KG1 (cell line): ENCODE measurements at regions not wholly inside any gene's neighbourhood (a gene's known extent, or its start where the extent isn't known, plus 50 kb on each side); places are given as distances from the start of the nearest gene placed in this dataset.
A peak's percentile ranks its signal among the peaks of the same experiment; 100 is the strongest.
"Not testable (repeated sequence)": the region's sequence is repeated elsewhere in the genome, so short reads cannot be mapped to it uniquely, and the experiment has no call there.

Experiments
- DNase-seq: peaks from one replicate; lab custom pipeline; 2025; lab: John Stamatoyannopoulos, UW

DNA sequence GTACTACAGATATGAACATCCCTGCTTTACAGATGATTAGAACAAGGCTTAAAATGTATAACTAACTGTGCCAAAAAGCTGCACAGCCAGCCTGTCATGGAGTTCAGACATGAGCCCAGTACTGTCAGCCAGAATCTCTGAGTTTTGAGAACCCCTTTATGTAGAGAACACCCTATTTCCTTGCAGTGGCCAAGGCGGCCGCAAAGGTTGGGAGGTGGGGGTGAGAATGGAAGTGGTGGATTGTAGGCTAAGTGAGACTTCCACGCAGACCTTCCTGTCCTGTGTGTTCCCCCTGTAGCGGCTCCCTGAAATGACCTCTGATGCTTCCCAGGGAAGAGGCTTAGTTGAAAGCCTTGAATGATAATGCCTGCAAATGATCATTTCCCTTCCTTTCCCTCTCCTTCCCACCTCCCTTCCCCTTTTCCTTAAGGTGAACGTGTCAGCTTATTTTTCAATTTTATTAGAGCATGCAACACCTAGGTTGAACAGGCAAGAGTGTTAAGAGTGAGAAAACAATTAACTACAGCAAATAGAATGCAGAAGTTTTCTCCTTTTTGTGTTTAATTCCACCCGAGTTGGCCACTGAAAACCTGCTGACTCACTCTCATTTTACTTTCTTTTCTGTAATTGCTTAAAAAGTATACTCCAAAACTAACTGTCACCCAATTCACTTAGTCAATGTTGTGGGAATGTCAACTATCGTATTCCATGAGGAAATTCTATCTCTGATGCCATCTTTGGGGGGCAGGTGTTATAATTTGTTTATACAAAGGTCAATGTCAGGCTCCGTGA, 167.0 kb upstream of the EDNRB start:
- no peak for DNase-seq

DNA sequence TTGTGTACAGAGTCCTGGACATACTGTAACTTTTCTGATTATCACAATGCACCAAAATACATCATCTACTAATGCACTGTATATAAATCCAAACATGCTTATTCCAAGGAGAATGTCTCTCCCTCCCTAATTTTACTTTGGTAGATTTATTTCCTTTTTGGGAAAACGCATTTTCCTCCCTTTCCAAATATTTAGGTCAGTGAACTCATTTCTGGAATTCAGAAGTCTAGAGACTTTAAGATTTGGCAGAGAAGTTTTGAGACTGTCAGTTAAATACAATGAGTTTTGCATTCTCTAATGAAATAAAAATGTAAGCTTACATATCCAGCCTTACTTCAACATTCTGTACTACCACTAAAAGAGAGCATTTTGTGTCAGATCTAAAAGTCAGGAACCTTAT, 165.8 kb upstream of the EDNRB start:
- no peak for DNase-seq

DNA sequence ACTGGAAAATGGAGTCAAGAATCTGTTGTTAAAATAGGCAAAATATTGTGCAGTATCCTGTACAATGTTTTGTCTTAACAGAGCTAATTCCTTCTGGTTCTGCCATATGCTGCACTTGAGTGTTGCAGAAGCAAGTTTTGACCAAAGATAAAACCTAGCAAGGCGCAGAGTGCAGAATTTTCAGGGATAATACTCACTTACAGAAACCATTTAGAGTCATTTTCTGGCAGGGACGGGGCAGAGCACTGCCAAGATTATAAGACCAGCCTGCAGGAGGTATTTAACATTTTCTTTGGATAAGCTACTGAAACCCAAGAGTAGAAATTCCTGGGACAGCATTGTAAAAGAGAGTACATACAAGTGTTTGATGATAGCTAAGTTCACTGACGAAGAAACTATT, 159.5 kb upstream of the EDNRB start:
- no peak for DNase-seq

DNA sequence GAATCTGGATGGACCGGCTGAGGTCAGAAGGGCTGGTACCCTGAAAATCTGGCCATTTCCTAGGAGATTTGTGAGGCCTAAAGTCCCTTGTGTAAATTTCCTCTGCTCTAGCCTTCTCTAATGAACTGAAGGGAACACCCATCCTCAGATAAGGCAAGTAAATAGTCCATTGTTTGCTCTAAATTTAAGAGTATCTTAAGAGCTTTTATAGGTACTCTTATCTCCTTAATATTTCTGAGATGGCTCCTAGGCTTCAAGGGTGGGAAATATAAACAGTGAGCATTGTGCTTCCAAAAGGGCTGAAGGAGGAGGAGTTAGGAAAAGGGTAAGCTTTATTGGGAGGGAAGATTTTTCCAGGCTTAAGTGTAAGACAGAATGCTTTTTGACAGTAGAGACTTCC, 148.7 kb upstream of the EDNRB start:
- no peak for DNase-seq

DNA sequence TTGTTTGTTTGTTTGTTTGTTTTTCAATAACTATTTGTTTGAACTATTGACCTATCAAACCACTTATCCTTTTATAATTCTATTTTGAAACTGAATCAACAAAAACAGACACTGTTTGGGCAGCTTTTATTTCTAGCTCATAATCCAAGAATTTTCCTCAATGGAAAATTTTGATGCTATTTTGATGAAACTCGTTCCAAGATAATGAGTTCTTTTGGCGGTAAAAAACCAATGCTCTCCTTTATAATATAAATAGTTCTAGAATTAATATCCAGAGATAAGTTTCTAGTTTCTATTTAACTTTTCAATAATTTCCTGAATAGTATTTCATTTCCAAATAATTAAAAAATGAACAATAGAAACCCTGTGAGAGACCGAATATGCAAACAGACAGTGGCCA, 146.5 kb upstream of the EDNRB start:
- no peak for DNase-seq

DNA sequence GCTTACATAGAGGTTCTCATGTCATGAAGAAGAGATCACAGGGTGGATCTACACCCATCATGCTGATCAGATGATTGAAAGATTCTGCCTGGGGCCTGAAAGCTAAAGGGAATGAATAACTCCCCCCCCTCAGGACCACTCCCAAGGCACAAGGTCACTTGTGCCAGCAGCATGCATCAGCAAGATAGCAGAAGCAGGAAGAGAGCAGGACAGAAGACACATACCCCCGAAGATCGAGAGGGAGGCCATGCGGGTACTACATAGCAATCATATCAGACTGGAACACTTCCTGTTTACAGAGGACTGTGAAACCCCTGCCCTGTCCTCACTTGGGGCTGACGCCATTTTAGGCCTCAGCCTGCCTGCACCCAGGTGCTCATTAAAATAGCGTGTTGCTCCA, 143.2 kb upstream of the EDNRB start:
- no peak for DNase-seq

DNA sequence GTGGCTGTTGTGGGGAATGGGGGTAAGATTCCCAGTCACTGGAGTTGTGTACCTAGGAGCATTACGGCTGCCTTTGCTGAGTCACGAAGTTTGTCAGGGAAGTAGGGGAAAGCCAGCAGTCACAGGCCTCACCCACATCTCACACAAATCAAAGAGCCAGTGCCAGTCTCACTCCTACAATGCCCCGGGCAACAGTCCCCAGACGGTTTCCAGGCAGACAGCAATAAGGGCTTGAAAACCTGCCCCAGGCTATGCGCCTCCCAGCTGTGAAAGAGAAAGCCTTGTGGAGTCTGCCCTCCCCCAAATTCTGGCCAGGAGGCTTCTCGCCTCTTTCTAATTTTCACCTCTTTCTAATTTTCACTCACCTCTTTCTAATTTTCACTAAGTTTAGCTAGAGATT, 142.3 kb upstream of the EDNRB start:
- DNase-seq, result no peak

DNA sequence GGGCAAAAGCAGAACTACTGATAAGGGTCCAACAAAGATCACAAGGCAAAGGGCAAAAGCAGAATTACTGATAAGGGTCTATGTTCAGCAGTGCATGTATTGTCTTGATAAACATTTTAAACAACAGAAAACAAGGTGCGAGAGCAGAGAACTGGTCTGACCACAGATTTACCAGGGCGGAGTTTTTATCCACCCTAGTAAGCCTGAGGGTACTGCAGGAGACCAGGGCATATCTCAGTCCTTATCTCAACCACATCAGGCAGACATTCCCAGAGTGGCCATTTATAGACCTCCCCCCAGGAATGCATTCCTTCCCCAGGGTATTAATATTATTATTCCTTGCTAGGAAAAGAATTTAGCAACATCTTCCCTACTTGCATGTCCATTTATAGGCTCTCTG, 138.2 kb upstream of the EDNRB start:
- not testable (repeated sequence) for DNase-seq

DNA sequence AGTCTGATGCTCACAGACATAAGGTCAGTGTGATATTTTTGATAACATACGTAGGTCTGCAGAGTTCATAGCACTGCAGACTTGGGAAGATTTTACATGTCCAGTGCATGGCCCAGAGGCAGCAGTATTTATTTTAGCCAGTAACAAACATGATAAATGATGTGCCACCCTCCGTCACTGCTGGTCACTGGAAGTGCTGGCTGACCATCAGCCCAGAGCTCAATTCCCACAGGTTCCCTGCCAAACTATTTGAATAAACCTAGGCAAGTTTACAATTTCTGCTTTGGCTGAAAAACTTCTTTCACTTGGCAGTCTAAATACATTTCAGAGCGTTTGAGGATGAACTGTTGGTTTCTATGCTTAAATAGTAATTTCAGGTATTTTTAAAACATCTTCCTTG, 135.5 kb upstream of the EDNRB start:
- no peak for DNase-seq

DNA sequence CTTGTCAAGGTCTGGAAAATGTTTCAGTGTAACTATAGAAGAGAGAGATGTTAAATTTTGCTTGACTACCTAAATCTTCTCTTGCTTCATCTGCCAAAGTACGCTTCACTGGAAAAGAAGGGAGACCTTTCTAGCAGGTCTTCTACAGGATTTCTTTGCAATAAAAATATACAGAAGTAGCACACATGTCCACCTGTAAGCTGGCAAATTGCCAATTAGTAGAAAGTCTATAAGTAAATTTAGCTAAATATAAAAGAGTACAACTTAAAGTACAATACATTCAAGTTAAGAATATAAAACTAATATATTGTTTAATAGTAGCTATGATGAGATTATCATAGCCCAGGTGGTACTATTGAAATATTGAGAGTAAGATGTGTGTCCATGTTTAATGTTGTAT, 128.5 kb upstream of the EDNRB start:
- DNase-seq, result no peak

DNA sequence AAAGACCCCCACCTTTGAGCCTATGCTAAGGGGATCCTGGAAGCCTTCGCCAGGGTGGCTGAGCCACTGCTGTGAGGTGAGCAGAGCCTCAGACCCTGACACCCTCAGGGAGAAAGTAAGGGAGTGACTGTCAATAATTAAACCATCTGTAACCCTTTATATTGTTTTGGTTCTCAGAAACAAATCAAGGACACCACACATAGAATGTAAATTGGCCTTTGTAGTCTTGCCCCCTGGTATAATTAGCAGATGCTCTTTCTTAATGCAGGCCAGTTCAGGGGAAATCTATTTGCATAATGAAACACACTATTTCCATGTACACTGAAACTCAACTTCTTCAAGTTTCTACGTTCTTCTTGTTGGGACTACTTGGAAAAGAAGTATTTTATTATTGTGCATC, 127.7 kb upstream of the EDNRB start:
- no peak for DNase-seq

DNA sequence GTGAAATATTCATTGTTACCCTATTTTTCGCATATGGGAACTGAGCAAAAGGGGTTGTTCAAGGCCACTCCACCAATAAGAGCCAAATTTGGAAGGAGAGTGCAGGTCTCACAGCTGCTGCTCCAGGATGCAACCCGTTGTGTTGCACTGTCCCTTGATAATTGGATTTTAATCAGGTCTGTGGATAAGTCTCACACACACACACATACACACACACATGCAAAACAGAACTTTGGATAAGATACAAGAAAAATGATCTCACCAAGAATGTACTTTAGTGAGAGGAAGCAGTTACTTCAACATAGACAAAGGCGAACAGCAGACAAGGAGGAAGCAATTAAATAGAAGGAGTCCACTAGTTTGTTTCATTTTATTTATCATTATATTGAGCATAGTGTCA, 127.3 kb upstream of the EDNRB start:
- no peak for DNase-seq

DNA sequence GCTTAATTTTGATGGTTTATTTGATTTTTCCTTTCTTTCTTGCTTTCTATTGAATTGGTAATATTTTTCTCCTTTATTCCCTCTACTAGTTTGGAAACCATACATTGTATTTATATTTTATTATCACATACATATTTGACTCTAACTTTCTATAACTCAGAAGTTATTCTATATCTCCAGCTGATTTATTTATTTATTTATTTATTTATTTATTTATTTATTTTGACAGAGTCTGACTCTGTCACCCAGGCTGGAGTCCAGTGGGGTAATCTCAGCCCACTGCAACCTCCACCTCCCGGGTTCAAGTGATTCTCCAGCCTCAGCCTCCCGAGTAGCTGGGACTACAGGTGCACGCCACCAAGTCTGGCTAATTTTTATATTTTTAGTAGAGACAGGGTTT, 122.7 kb upstream of the EDNRB start:
- not testable (repeated sequence) for DNase-seq

DNA sequence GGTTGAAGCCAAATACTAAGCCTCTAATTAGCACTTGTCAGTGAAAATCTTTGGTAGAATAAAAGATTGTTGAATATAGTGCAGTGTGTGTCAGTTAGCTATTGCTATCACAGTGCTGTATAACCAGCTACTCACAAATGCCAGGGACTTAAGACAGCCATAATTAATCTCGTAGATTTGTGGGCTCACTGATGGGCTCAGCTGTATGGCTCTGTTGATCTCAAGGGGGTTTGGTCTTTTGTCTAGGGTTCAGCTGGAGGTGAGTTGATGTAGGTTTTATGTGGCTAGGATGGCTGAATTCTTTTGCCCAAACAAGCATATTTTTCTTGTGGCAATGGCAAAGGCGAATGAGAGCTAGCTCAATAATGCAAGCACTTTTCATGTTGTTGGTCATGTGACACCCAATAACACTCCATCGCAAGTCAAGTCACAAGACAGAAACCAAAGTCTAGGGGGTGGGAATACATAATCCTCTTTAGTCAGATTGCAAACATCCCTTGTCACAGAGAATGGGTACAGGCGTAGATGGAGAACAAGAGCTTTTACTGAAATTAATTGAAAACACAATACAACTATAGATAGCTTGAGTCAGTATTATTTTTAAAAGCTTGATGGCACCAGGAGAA, 121.7 kb upstream of the EDNRB start:
- DNase-seq, result no peak

DNA sequence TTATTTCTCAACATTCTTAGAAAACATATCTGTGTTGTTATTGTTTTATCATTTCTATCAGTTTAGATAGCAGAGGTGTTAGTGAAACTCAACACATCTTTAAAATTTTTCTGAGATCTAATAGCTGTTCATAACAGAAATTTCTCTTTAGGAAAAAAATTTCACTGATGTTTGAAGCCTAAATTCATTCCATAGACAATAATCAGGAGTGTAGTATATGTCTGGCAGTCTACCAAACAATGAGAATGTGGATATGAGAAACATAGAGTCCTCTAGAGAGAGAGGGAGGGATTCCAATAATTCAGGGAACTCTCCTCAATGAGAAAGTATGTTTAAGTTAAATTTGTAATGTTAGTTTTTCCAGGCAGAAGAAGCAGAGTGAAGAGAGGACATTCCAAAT, 118.2 kb upstream of the EDNRB start:
- DNase-seq, result no peak

DNA sequence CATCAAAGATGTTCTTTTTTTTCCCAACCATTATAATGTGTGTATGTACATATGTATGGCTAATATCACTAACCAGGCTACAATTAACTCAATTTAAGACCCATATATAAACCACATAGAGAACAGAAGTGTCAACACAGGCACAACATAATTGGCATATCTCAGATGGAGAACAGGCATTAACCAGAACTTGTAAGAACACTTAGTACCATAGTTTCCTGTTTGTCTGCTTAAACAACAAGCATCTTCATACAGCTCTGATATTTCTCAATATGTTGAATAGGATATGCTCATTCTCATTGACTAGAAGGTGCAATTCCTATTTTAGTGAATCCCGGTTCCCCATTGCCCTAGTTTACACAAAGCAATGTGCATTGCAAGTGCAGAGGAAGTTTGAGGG, 116.9 kb upstream of the EDNRB start:
- DNase-seq, result no peak

DNA sequence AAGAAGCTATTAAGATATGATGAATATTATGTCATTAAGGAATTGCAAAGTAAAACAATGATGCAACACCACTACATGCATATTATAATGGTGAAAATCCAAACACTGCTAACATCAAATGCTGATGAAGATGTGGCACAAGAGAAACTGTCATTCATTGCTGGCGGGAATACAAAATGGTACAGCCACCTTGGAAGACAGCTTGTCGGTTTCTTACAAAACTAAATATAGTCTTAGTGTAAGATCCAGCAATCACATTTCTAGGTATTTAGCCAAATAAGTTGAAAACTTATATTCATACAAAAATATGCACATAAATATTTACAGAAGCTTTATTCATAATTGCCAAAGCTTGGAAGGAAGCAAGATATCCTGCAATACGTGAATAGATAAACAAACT, 114.9 kb upstream of the EDNRB start:
- no peak for DNase-seq

DNA sequence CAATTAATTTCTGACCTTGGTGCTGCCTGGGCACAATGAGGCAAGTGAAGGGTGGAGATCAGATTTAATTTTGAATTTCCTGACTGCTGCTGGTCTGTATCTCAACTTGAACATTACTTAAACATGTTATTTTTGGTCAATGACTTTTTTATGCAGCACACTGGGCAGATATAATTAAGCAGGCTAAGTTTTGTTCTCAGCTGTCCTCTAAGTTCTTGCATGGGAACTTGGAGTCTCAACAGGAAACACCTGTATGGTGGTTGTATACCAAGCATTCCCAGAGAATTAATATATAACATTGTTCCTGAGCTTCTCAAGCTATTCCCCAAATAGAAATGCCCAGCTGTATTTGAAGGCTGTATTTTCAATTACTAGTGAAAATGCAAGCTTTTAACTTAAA, 113.5 kb upstream of the EDNRB start:
- DNase-seq, result no peak

DNA sequence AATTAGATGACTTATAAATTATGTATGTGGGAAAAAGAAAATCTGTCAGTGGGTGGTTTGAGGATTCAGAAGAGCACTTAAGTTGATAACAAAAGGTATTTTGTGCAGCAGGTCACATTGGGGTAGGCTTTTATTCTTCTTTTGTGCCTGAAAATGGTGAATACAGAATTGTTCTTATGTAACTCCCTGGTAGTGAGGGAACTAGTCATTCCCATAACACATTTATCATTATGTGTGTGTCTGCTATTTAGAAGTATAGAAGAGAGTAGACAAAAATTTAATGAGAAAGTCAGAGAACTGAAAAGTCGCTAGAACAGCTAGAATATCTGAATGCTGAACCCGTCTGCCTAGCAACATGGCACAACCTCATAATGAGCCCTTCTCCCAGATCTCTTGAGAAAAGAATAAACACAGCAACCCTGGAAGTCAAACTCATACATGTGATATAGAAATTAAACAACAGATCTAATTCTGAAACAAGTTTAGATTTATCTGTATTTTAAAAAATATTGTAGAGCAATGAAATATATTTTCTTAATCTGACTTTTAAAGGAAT, 111.8 kb upstream of the EDNRB start:
- DNase-seq, result no peak

DNA sequence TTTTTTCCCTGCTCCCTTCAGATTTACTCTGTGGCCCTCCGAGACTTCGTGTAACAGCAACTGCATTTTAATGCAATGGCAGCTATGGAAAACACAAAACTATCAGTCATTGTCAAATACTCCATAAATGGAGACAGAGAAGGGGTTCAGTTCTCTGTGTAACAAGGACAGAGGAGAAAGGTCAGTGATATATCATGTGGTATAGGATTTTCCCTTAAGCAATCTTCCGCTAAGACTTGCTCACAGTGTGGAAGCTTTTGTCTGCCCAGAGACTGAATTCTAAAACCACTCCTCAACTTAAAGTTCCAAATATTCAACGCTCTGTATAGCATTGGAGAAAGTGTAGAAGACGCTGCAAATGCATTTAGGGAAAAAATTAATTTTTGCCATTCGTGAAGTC, 111.3 kb upstream of the EDNRB start:
- no peak for DNase-seq

DNA sequence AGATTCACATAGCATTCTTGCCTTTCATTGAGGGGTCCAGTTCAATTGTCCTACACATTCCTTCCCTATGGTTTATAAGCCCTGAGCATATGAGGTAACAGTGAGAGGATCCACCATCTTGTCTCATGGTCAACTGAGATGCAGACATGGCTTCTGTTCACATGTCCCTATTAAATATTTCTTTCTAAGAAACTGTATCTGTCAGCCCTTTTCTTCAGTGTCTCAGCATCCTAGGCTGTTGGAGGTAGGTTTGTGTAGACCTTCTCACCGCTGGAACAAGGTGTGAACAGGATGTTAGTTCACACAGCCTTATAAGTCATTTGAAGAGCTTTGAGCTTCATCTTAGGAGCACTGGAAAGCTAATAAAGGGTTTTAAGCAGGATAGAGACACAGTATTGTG, 110.3 kb upstream of the EDNRB start:
- no peak for DNase-seq

DNA sequence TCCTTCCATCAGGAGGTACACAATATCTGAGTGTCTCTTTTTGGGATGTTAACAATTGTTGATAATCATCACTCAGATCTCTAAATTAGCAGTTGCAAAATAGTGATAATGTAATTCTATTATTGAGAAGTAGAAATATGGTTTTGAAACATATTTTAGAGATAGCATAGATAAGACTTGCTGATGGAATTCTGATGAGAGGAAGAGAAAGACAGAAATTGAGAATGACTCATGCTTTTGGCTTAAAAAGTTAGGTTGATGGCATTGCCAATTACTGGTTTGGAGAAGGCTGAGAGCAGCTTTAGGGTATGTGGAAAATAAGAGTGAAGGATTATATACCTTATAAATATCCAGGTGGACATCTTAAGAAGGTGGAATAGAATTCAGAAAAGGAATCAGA, 106.4 kb upstream of the EDNRB start:
- no peak for DNase-seq

DNA sequence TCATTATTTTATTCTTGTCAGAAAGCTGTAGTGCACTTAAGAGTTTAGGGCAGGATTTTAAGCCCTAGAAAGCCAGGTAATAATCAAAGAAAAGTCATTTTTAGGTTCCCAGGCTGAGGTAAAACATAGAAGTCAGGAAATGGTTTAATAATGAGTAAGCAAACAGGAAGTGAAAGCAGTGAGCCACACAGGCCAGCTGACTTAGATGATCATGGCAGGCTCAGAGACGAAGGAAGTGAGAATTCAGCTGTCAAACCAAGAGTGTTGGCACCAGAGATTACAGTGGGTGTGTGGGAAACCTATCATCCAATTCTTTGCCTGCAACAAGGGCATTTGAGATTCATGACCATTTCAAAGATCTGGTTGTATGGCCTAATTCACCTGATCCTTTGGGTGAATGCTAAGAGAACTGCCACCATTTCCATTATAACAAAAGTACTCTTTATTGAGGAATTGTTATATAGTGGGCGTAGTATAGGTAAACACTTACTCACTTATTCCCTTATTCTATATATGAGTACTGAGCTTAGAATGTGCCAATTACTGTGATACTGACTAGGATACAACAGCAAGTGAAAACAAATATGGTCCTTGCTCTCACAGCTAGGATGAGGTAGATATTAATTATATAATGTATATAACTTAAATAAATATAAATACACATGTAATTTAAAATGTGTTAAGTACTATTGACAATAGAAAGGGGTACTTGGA, 103.7 kb upstream of the EDNRB start:
- DNase-seq, result peak; percentile 54
